ENCODE measurements at regions not wholly inside any gene's neighbourhood (a gene's known extent, or its start where the extent isn't known, plus 50 kb on each side); places are given as distances from the start of the nearest gene placed in this dataset.

GRCh38 chr2:48176876-48177275 is 137.6 kb upstream of the FOXN2 start:
- DNase-seq (ENCODE audit: low read depth, low spot score) (no peak), FAIRE-seq (no peak)
- H4K20me1 ChIP-seq (ENCODE audit: control insufficient read depth, extremely low read depth, insufficient read depth, low read length) = no peaks in the 10 kb centered on the region
- H3K9me1 ChIP-seq (ENCODE audit: control insufficient read depth, extremely low read depth, insufficient read depth, low read length) = no peaks in the 10 kb centered on the region
- H3K9ac ChIP-seq (ENCODE audit: control insufficient read depth, extremely low read depth, insufficient read depth, low read length) = no peak overlapping the region
- peaks cover 2% of the 10 kb centered on the region for H3K9me3 ChIP-seq (ENCODE audit: control insufficient read depth, low read depth, low read length)
- TF ChIP-seq CTCF (optimal IDR thresholded peaks at IDR 0.05 in 1 of 3, IDR thresholded peaks at IDR 0.05 in 1 of 3, conservative IDR thresholded peaks at IDR 0.05 in 1 of 3; ENCODE audit: extremely low read depth in 1 of 3, insufficient read depth in 2 of 3, low read length in 3 of 3) (no peak), EZH2 (IDR thresholded peaks at IDR 0.05; ENCODE audit: low read length) (no peak)
- H3K36me3 ChIP-seq (ENCODE audit: control insufficient read depth in 2 of 2, extremely low read depth in 1 of 2, insufficient read depth in 2 of 2, low read length in 2 of 2) = no peaks in the 10 kb centered on the region
- no peak overlapping the region for H3K4me2 ChIP-seq (ENCODE audit: control insufficient read depth, extremely low read depth, insufficient read depth, low read depth, low read length)
- no peak overlapping the region for H3K4me3 ChIP-seq (ENCODE audit: control insufficient read depth in 2 of 3, extremely low read depth in 1 of 3, insufficient read depth in 2 of 3, low read depth in 1 of 3, low read length in 3 of 3)
- no peaks in the 10 kb centered on the region for H3K79me2 ChIP-seq (ENCODE audit: control insufficient read depth, insufficient read depth, low read length)
- H3K27ac ChIP-seq (ENCODE audit: control insufficient read depth, insufficient read depth, low read length) = no peak overlapping the region
- no peaks in the 10 kb centered on the region for H3K27me3 ChIP-seq (ENCODE audit: control insufficient read depth, extremely low read depth, insufficient read depth, low read length)
- H3K4me1 ChIP-seq (ENCODE audit: control insufficient read depth, extremely low read depth, insufficient read depth, low read length) = peaks cover 12% of the 10 kb centered on the region
- H2AFZ ChIP-seq (ENCODE audit: control insufficient read depth, low read length) = no peak overlapping the region
- dilution Hi-C loops (cut with MboI; ENCODE audit: extremely low pct_ligation_motif_present, low sequenced_read_pairs) = no loop called here

GRCh38 chr2:48178611-48179010 is 135.9 kb upstream of the FOXN2 start:
- TF ChIP-seq CTCF (optimal IDR thresholded peaks at IDR 0.05 in 1 of 3, IDR thresholded peaks at IDR 0.05 in 1 of 3, conservative IDR thresholded peaks at IDR 0.05 in 1 of 3; ENCODE audit: extremely low read depth in 1 of 3, insufficient read depth in 2 of 3, low read length in 3 of 3) (no peak), EZH2 (IDR thresholded peaks at IDR 0.05; ENCODE audit: low read length) (no peak)
- H3K9me1 ChIP-seq (ENCODE audit: control insufficient read depth, extremely low read depth, insufficient read depth, low read length) = no peaks in the 10 kb centered on the region
- no peak overlapping the region for H2AFZ ChIP-seq (ENCODE audit: control insufficient read depth, low read length)
- no peak overlapping the region for H3K9ac ChIP-seq (ENCODE audit: control insufficient read depth, extremely low read depth, insufficient read depth, low read length)
- no peak overlapping the region for H3K4me2 ChIP-seq (ENCODE audit: control insufficient read depth, extremely low read depth, insufficient read depth, low read depth, low read length)
- H3K4me1 ChIP-seq (ENCODE audit: control insufficient read depth, extremely low read depth, insufficient read depth, low read length) = peaks cover 2% of the 10 kb centered on the region
- no peaks in the 10 kb centered on the region for H3K36me3 ChIP-seq (ENCODE audit: control insufficient read depth in 2 of 2, extremely low read depth in 1 of 2, insufficient read depth in 2 of 2, low read length in 2 of 2)
- no peaks in the 10 kb centered on the region for H3K27me3 ChIP-seq (ENCODE audit: control insufficient read depth, extremely low read depth, insufficient read depth, low read length)
- H3K4me3 ChIP-seq (ENCODE audit: control insufficient read depth in 2 of 3, extremely low read depth in 1 of 3, insufficient read depth in 2 of 3, low read depth in 1 of 3, low read length in 3 of 3) = no peak overlapping the region
- no peak for FAIRE-seq
- no peaks in the 10 kb centered on the region for H4K20me1 ChIP-seq (ENCODE audit: control insufficient read depth, extremely low read depth, insufficient read depth, low read length)
- no peak for DNase-seq (ENCODE audit: low read depth, low spot score)
- H3K79me2 ChIP-seq (ENCODE audit: control insufficient read depth, insufficient read depth, low read length) = no peaks in the 10 kb centered on the region
- peaks cover 2% of the 10 kb centered on the region for H3K9me3 ChIP-seq (ENCODE audit: control insufficient read depth, low read depth, low read length)
- no peak overlapping the region for H3K27ac ChIP-seq (ENCODE audit: control insufficient read depth, insufficient read depth, low read length)
- dilution Hi-C loops (cut with MboI; ENCODE audit: extremely low pct_ligation_motif_present, low sequenced_read_pairs) = no loop called here
